Mesendoderm (in vitro differentiated cells): ENCODE measurements at regions not wholly inside any gene's neighbourhood (a gene's known extent, or its start where the extent isn't known, plus 50 kb on each side); places are given as distances from the start of the nearest gene placed in this dataset.
A peak's percentile ranks its signal among the peaks of the same experiment; 100 is the strongest.
"Not testable (repeated sequence)": the region's sequence is repeated elsewhere in the genome, so short reads cannot be mapped to it uniquely, and the experiment has no call there.

Experiments used
- DNase-seq: peaks from one replicate; pipeline ENCODE4 v3.0.0; 2013
- H2AK5ac ChIP-seq: 2 replicates; pipeline ENCODE4 v1.6.1; 2013; ENCODE audit warnings: low read length, inconsistent platforms
- H2BK120ac ChIP-seq: 2 replicates; pipeline ENCODE4 v1.6.1; 2013; ENCODE audit warnings: low read depth, mild to moderate bottlenecking, low read length, moderate library complexity, mixed read lengths
- H2BK15ac ChIP-seq: replicated peaks from 2 replicates; pipeline ENCODE4 v1.6.1; 2013; ENCODE audit warnings: low read depth, mild to moderate bottlenecking, moderate library complexity
- H2BK5ac ChIP-seq: 2 replicates; pipeline ENCODE4 v1.6.1; 2013; ENCODE audit warnings: low read length, inconsistent platforms
- H3K18ac ChIP-seq: 2 replicates; pipeline ENCODE4 v1.6.1; 2013; ENCODE audit warnings: mild to moderate bottlenecking, low read length, mixed read lengths
- H3K23ac ChIP-seq: one replicate; pipeline ENCODE4 v1.6.1; 2013; ENCODE audit warnings: low read length
- H3K27ac ChIP-seq: 2 replicates; pipeline ENCODE4 v1.5.1; 2013; ENCODE audit warnings: low read depth, mild to moderate bottlenecking, inconsistent platforms, low read length, moderate library complexity
- H3K27me3 ChIP-seq: 2 replicates; pipeline ENCODE4 v1.6.1; 2013; ENCODE audit warnings: low read length, control low read depth, mild to moderate bottlenecking, inconsistent platforms; ENCODE audit not compliant: insufficient read depth, poor library complexity
- H3K36me3 ChIP-seq: 2 replicates; pipeline ENCODE4 v1.6.1; 2013; ENCODE audit warnings: low read length, inconsistent platforms; ENCODE audit not compliant: control insufficient read depth, insufficient read depth
- H3K4ac ChIP-seq: one replicate; pipeline ENCODE4 v1.6.1; 2013; ENCODE audit warnings: low read depth, mild to moderate bottlenecking, low read length, moderate library complexity
- H3K4me1 ChIP-seq: 2 replicates; pipeline ENCODE4 v1.6.1; 2013; ENCODE audit warnings: low read depth, low read length, inconsistent platforms; ENCODE audit not compliant: control insufficient read depth
- H3K4me2 ChIP-seq: 2 replicates; pipeline ENCODE4 v1.6.1; 2013; ENCODE audit warnings: low read length
- H3K4me3 ChIP-seq: 2 replicates; pipeline ENCODE4 v1.5.1; 2013; ENCODE audit warnings: mild to moderate bottlenecking, low read length
- H3K56ac ChIP-seq: one replicate; pipeline ENCODE4 v1.6.1; 2013; ENCODE audit warnings: low read length
- H3K79me1 ChIP-seq: 2 replicates; pipeline ENCODE4 v1.6.1; 2013; ENCODE audit warnings: low read length, inconsistent platforms
- H3K79me2 ChIP-seq: 2 replicates; pipeline ENCODE4 v1.6.1; 2013; ENCODE audit warnings: mild to moderate bottlenecking, low read length; ENCODE audit not compliant: control insufficient read depth, insufficient read depth
- H3K9ac ChIP-seq: 2 replicates; pipeline ENCODE4 v1.6.1; 2013; ENCODE audit warnings: low read length, inconsistent platforms
- H4K5ac ChIP-seq: one replicate; pipeline ENCODE4 v1.6.1; 2013; ENCODE audit warnings: low read length
- H4K8ac ChIP-seq: one replicate; pipeline ENCODE4 v1.6.1; 2013; ENCODE audit warnings: low read depth, mild to moderate bottlenecking, control low read depth, low read length, moderate library complexity
- WGBS: extraction: QIAGEN DNeasy Blood & Tissue Kit; methylation state at CpG from one replicate; pipeline ENCODE4 v1.1.7; 2013; ENCODE audit warnings: low lambda C conversion rate, missing lambda C conversion rate; ENCODE audit not compliant: insufficient coverage; ENCODE audit errors: extremely low coverage; 5-methylcytosine and 5-hydroxymethylcytosine counted together

- not testable (repeated sequence) for H3K4me2 ChIP-seq, H3K23ac ChIP-seq, H2BK15ac ChIP-seq, H3K4ac ChIP-seq, H2BK120ac ChIP-seq, H4K5ac ChIP-seq, H2BK5ac ChIP-seq, H2AK5ac ChIP-seq, H3K36me3 ChIP-seq, H3K79me2 ChIP-seq, H3K27ac ChIP-seq, H3K79me1 ChIP-seq, H3K18ac ChIP-seq, H3K27me3 ChIP-seq, H4K8ac ChIP-seq, H3K4me1 ChIP-seq
- peak; percentile 73 for DNase-seq
- no CpG with 5 or more reads among the region's 53 CpGs for WGBS
- H3K4me3 ChIP-seq = peak overlapping the region; percentile 53
- peak overlapping the region; percentile 72 for H3K9ac ChIP-seq
- H3K56ac ChIP-seq = peak overlapping the region; percentile 83
Measured at GRCh38 chr7:65080799-65081668, 74.5 kb upstream of the ERV3-1 start.

- H3K4me3 ChIP-seq, H3K79me1 ChIP-seq, H3K23ac ChIP-seq, H3K4ac ChIP-seq, DNase-seq, H3K79me2 ChIP-seq, H3K27me3 ChIP-seq, H3K9ac ChIP-seq, H4K5ac ChIP-seq, H3K56ac ChIP-seq, H2BK120ac ChIP-seq, H2AK5ac ChIP-seq, H2BK15ac ChIP-seq, H3K36me3 ChIP-seq, H3K27ac ChIP-seq, H3K18ac ChIP-seq, H2BK5ac ChIP-seq, H4K8ac ChIP-seq, H3K4me1 ChIP-seq, H3K4me2 ChIP-seq: not testable (repeated sequence)
- no CpG with 5 or more reads among the region's 33 CpGs for WGBS
Measured at GRCh38 chr7:65074959-65075358, 68.5 kb upstream of the ERV3-1 start.

- not testable (repeated sequence) for H2AK5ac ChIP-seq, DNase-seq, H2BK5ac ChIP-seq, H3K56ac ChIP-seq, H3K23ac ChIP-seq, H3K27me3 ChIP-seq, H2BK120ac ChIP-seq, H3K27ac ChIP-seq, H3K79me2 ChIP-seq, H3K9ac ChIP-seq, H3K36me3 ChIP-seq, H3K4ac ChIP-seq, H4K8ac ChIP-seq, H3K4me3 ChIP-seq, H4K5ac ChIP-seq, H2BK15ac ChIP-seq, H3K18ac ChIP-seq, H3K4me1 ChIP-seq, H3K4me2 ChIP-seq, H3K79me1 ChIP-seq
- WGBS = no CpG with 5 or more reads among the region's 3 CpGs
Measured at GRCh38 chr7:65073160-65073559, 66.7 kb upstream of the ERV3-1 start.

GRCh38 chr7:65071854-65072431 lies 65.5 kb upstream of the ERV3-1 start:
- H4K5ac ChIP-seq, H2BK5ac ChIP-seq, H3K79me1 ChIP-seq, H3K4me2 ChIP-seq, H3K36me3 ChIP-seq, H3K4me3 ChIP-seq, H2AK5ac ChIP-seq, H3K18ac ChIP-seq, H3K56ac ChIP-seq, DNase-seq, H3K27ac ChIP-seq, H2BK120ac ChIP-seq, H3K79me2 ChIP-seq, H3K9ac ChIP-seq, H2BK15ac ChIP-seq, H3K4me1 ChIP-seq, H3K23ac ChIP-seq, H3K27me3 ChIP-seq, H4K8ac ChIP-seq, H3K4ac ChIP-seq: not testable (repeated sequence)
- no CpG with 5 or more reads among the region's 7 CpGs for WGBS

- not testable (repeated sequence) for H3K56ac ChIP-seq, H2BK120ac ChIP-seq, H3K79me1 ChIP-seq, H2BK15ac ChIP-seq, H3K27ac ChIP-seq, H3K4me1 ChIP-seq, H3K4me3 ChIP-seq, H3K36me3 ChIP-seq, H3K4ac ChIP-seq, H3K9ac ChIP-seq, H3K23ac ChIP-seq, H3K27me3 ChIP-seq, H3K79me2 ChIP-seq, DNase-seq, H4K5ac ChIP-seq, H2BK5ac ChIP-seq, H4K8ac ChIP-seq, H2AK5ac ChIP-seq, H3K4me2 ChIP-seq, H3K18ac ChIP-seq
- WGBS = no CpG with 5 or more reads among the region's 1 CpG
Measured at GRCh38 chr7:65069476-65069875, 63.0 kb upstream of the ERV3-1 start.
